HUES64 (cell line): ENCODE measurements at regions not wholly inside any gene's neighbourhood (a gene's known extent, or its start where the extent isn't known, plus 50 kb on each side); places are given as distances from the start of the nearest gene placed in this dataset.
A peak's percentile ranks its signal among the peaks of the same experiment; 100 is the strongest.
"Not testable (repeated sequence)": the region's sequence is repeated elsewhere in the genome, so short reads cannot be mapped to it uniquely, and the experiment has no call there.

Experiments used
- H3K27ac ChIP-seq: 2 replicates; pipeline ENCODE4 v1.7.0; 2013; ENCODE audit warnings: low read depth, low read length, inconsistent platforms
- H3K27me3 ChIP-seq: 2 replicates; pipeline ENCODE4 v1.6.1; 2013; ENCODE audit warnings: mild to moderate bottlenecking, low read length; ENCODE audit not compliant: insufficient read depth
- H3K36me3 ChIP-seq: 2 replicates; pipeline ENCODE4 v1.6.1; 2013; ENCODE audit warnings: mild to moderate bottlenecking, low read length; ENCODE audit not compliant: insufficient read depth
- H3K4me1 ChIP-seq: 2 replicates; pipeline ENCODE4 v1.6.1; 2013; ENCODE audit warnings: mild to moderate bottlenecking, low read length, moderate library complexity; ENCODE audit not compliant: insufficient read depth
- H3K4me3 ChIP-seq: 2 replicates; pipeline ENCODE4 v1.5.1; 2013; ENCODE audit warnings: mild to moderate bottlenecking, low read length, moderate library complexity
- H3K9ac ChIP-seq: 2 replicates; pipeline ENCODE4 v1.6.1; 2013; ENCODE audit warnings: mild to moderate bottlenecking, low read depth, low read length
- H3K9me3 ChIP-seq: 2 replicates; pipeline ENCODE4 v1.6.1; 2013; ENCODE audit warnings: low read depth, low read length; ENCODE audit not compliant: insufficient read depth
- WGBS: fragments of 150-250, 120-280 bp; methylation state at CpG from one replicate; pipeline ENCODE4 v1.1.7; 2013; ENCODE audit warnings: missing lambda C conversion rate; 5-methylcytosine and 5-hydroxymethylcytosine counted together

DNA sequence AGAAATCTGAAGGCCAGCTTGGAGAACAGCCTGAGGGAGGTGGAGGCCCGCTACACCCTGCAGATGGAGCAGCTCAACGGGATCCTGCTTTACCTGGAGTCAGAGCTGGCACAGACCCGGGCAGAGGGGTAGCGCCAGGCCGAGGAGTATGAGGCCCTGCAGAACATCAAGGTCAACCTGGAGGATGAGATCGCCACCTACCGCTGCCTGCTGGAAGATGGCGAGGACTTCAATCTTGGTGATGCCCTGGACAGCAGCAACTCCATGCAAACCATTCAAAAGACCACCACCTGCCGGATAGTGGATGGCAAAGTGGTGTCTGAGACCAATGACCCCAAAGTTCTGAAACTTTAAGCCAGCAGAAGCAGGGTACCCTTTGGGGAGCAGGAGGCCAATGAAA, 318.4 kb downstream of the ZFHX3 start:
- not testable (repeated sequence) for H3K9me3 ChIP-seq, H3K4me1 ChIP-seq, H3K4me3 ChIP-seq, H3K36me3 ChIP-seq, H3K27ac ChIP-seq, H3K27me3 ChIP-seq, H3K9ac ChIP-seq
- 97% methylated on average over 9 of the region's 9 CpGs for WGBS

DNA sequence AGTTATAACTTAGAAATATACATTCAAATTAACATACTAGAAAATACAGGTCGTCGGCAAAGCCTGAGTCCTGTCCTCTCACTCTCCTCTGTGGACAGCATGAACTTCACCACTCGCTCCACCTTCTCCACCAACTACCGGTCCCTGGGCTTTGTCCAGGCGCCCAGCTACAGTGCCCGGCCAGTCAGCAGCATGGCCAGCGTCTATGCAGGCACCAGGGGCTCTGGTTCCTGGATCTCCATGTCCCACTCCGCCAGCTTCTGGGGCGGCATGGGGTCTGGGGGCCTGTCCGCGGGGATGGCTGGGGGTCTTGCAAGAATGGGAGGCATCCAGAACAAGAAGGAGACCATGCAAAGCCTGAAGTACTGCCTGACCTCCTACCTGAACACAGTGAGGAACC, 319.4 kb downstream of the ZFHX3 start:
- WGBS = 96% methylated on average over 11 of the region's 11 CpGs
- Histone ChIP-seq H3K27me3 (no peaks in the 10 kb centered on the region), H3K9ac (no peak overlapping the region), H3K4me3 (no peak overlapping the region), H3K9me3 (no peaks in the 10 kb centered on the region), H3K4me1 (peaks cover 5% of the 10 kb centered on the region), H3K36me3 (no peaks in the 10 kb centered on the region), H3K27ac (no peak overlapping the region)

DNA sequence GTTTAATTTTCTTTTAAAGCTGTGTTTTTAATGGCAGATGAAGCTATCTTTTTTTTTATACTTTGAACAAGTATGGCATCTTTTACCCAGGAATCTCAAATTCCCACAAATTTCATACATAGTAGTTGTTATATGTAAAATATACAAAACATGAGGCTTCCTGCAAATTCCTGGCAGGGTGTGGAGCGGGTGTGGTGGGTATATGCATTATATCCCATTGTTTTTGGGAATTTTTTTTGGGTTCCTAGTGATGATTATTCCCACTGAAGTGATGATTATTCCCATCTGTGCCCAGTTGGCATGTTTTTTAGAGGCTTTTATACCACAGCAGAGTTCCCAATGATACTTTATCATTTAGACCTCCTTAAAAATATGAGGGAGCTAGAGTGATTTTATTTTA, 320.4 kb downstream of the ZFHX3 start:
- 75% methylated on average over 1 of the region's 1 CpG for WGBS
- no peak overlapping the region for H3K9ac ChIP-seq

DNA sequence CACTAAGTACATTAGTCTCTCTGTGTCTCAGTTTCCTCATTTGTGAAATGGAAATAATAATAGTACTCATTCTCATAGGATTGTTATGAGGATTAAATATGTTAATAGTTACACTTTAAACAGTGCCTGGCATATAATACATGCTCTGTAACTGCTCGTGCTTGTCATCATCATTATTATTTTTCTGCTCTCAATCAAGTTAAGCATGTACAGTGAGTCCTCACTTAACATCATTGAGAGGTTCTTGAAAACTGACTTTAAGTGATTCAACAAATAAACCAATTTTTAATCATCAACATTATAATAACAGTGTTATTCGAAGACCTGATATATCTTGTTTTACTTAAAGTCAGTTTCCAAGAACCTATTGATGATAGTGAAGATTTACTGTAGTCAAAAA, 322.3 kb downstream of the ZFHX3 start:
- H3K36me3 ChIP-seq = no peaks in the 10 kb centered on the region
- WGBS = 92% methylated on average over 1 of the region's 2 CpGs
- H3K27ac ChIP-seq = no peak overlapping the region
- no peaks in the 10 kb centered on the region for H3K9me3 ChIP-seq
- no peak overlapping the region for H3K9ac ChIP-seq
- no peak overlapping the region for H3K4me3 ChIP-seq
- H3K4me1 ChIP-seq = peaks cover 28% of the 10 kb centered on the region
- no peaks in the 10 kb centered on the region for H3K27me3 ChIP-seq

More for the DNA sequence above, 320.4 kb downstream of the ZFHX3 start:
- H3K4me1 ChIP-seq = peaks cover 15% of the 10 kb centered on the region
- no peak overlapping the region for H3K27ac ChIP-seq
- H3K36me3 ChIP-seq = no peaks in the 10 kb centered on the region
- no peak overlapping the region for H3K4me3 ChIP-seq
- no peaks in the 10 kb centered on the region for H3K9me3 ChIP-seq
- no peaks in the 10 kb centered on the region for H3K27me3 ChIP-seq

DNA sequence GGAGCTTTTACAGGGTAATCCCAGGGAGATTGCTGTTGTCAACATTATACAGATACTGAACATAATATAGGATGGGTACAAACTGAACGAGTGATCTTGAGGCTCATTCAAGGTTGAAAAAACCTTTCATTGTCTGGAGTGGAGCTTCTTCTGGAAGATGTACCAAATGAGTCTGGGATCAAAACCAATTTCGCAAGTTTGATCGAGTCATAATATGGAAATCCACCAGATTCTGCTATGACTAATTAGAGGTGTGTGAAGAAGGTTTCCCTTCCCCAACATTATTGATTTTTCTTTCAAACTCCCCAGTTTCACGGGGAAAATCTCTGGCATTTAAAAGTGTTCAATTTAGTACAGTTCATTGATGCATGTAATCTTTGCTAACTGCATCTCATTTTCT, 324.1 kb downstream of the ZFHX3 start:
- Histone ChIP-seq H3K27me3 (no peaks in the 10 kb centered on the region), H3K9me3 (no peaks in the 10 kb centered on the region)
- WGBS = 94% methylated on average over 3 of the region's 4 CpGs

DNA sequence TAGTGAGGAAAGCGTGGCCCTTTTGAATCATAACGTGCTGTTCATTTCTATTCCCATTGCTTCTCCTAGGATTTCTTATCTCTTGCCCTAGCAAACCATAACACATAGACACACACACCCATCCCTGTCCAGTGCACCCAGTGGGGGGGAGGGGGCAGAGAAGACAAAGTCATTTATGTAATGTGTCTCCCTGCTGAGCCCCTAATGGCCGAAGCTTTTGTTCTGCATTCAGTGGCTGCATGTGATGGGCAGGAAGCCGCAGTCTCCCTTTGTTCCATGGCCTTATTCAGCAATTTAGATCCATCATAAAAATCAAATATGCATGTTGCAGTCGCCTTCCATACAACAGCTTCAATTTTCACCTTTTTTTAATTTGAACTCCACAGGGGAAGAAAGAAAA, 325.4 kb downstream of the ZFHX3 start:
- WGBS = 17% methylated on average over 5 of the region's 5 CpGs

More for the DNA sequence above, 324.1 kb downstream of the ZFHX3 start:
- no peak overlapping the region for H3K4me3 ChIP-seq
- H3K4me1 ChIP-seq = peaks cover 28% of the 10 kb centered on the region
- no peaks in the 10 kb centered on the region for H3K36me3 ChIP-seq
- H3K9ac ChIP-seq = no peak overlapping the region
- H3K27ac ChIP-seq = no peak overlapping the region

DNA sequence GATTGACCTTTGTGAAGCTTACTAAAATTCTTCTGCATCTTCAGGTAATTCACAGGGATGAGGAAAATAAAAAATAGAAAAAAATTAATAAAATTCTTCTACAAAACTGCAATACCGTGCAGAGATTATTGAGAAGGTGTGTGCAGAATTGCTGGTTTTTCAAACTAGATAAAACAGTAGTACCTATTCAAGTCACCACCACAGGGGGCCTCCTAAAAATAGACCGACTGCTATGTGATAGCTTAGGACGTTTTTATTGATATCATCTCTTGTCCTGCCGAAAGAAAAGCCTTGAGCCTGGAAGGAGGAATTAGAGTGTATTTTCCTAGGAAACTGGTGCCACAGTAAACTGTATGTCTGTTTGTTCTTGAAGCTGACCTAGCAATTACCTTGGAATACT, 325.9 kb downstream of the ZFHX3 start:
- Histone ChIP-seq H3K4me1 (peaks cover 28% of the 10 kb centered on the region), H3K4me3 (no peak overlapping the region), H3K27me3 (no peaks in the 10 kb centered on the region), H3K9me3 (no peaks in the 10 kb centered on the region), H3K27ac (no peak overlapping the region), H3K9ac (no peak overlapping the region), H3K36me3 (no peaks in the 10 kb centered on the region)
- WGBS = 46% methylated on average over 3 of the region's 4 CpGs

More for the DNA sequence above, 325.4 kb downstream of the ZFHX3 start:
- Histone ChIP-seq H3K36me3 (no peaks in the 10 kb centered on the region), H3K27ac (peak overlapping the region; percentile 68), H3K27me3 (no peaks in the 10 kb centered on the region), H3K9me3 (no peaks in the 10 kb centered on the region), H3K4me1 (peaks cover 28% of the 10 kb centered on the region), H3K9ac (peak overlapping the region; percentile 13; the same call in 1 of the 2 replicates), H3K4me3 (peak overlapping the region; percentile 7)

DNA sequence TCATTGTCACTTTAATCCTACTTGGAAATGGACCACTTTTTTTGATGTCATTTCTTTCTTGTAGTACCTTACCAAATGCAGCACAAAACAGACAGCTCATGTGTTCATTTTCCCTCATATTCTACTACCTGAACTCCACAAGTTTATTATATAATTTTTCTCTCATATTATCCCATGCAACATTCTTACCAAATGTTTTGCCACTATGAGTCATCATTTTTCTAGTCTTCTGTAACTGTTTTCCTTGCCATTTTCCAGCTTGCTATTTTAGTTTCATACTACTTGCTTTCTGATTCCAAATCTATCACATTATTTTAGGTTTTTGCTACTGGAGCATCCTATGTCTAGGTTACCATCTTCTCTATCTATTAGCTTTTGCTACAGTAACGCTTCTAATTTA, 332.7 kb downstream of the ZFHX3 start:
- Histone ChIP-seq H3K4me3 (no peak overlapping the region), H3K36me3 (peaks cover 4% of the 10 kb centered on the region; the same call in 1 of the 2 replicates), H3K27ac (no peak overlapping the region), H3K4me1 (no peaks in the 10 kb centered on the region), H3K9ac (no peak overlapping the region), H3K27me3 (no peaks in the 10 kb centered on the region), H3K9me3 (peaks cover 24% of the 10 kb centered on the region)
- WGBS = 100% methylated on average over 1 of the region's 1 CpG

DNA sequence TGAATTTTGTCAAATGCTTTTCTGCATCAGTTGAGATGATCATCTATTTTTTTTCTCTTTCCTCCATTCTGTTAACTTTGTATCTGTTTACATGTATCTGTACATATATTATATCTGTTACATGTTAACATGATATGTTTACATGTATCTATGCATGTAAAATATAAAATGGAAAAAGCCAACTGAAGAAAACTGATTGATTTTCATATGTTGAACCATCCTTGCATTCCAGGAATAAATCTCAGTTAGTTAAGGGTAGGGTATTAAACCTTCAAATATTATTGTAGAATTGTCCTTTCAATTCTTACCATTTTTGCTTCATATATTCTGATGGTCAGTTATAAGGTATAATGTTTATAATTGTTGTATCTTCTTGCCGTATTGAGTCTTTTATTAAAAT, 336.1 kb downstream of the ZFHX3 start:
- WGBS = no CpG with 5 or more reads among the region's 1 CpG
- Histone ChIP-seq H3K27me3 (no peaks in the 10 kb centered on the region), H3K36me3 (peaks cover 6% of the 10 kb centered on the region; the same call in 1 of the 2 replicates), H3K4me3 (no peak overlapping the region), H3K9ac (no peak overlapping the region), H3K9me3 (peaks cover 26% of the 10 kb centered on the region), H3K4me1 (no peaks in the 10 kb centered on the region), H3K27ac (no peak overlapping the region)

DNA sequence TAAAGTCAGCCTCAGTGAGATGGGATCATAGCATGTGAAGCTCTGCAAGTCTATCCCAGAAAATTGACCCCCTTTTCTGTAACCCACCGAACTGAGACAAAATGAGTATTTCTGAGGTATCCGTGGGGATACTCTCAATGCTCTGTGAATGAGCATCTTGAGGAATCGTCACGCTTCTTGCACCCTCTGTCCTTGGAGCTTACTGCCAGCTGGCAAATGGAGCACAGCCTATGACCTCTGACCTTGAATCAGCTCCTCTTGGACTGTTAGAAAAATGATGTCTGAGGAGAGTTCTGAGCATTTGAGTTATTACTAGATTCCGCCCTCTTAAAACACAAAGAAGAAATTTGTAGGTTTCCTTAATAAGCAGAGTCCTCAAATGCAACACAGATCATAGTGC, 342.1 kb downstream of the ZFHX3 start:
- 96% methylated on average over 5 of the region's 5 CpGs for WGBS
- no peak overlapping the region for H3K9ac ChIP-seq
- 0 out of 2 replicates have a peak, but pooled peaks cover 2% of the 10 kb centered on the region for H3K36me3 ChIP-seq
- no peak overlapping the region for H3K27ac ChIP-seq
- H3K9me3 ChIP-seq = peaks cover 6% of the 10 kb centered on the region; the same call in 1 of the 2 replicates
- H3K27me3 ChIP-seq = no peaks in the 10 kb centered on the region
- no peaks in the 10 kb centered on the region for H3K4me1 ChIP-seq
- no peak overlapping the region for H3K4me3 ChIP-seq

DNA sequence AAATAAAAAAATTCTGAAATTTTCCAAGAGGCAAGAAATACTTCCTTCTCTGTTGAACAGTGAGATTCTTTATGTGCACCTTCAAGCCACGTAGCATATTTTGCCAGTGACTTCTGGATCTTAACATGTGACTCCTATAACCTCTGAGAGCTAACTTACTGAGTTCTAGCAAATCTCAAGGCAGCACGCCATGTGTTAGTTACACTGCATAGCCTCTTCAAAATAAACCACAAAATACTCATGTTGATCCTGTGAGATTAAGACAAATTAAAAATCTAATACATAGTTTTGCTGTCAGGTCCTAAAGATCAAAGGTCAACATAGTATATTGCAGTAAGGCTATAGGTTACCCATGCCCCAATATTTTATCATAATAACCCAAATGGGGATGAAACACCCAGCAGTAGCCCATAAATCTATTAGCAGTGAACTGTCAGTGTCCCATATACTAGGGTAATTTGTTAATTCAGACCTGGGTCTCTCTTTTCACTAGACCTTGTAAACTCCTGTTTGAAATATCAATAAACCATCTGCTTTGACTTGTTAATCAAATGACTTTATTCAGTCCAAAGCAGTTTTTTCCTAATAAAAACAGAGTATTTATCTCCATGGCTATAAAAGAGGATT, 343.1 kb downstream of the ZFHX3 start:
- WGBS = 96% methylated on average over 2 of the region's 2 CpGs
- no peak overlapping the region for H3K27ac ChIP-seq
- no peaks in the 10 kb centered on the region for H3K4me1 ChIP-seq
- H3K36me3 ChIP-seq = 0 out of 2 replicates have a peak, but pooled peaks cover 1% of the 10 kb centered on the region
- 0 out of 2 replicates have a peak, but pooled peaks cover 2% of the 10 kb centered on the region for H3K9me3 ChIP-seq
- no peaks in the 10 kb centered on the region for H3K27me3 ChIP-seq
- H3K4me3 ChIP-seq = no peak overlapping the region
- H3K9ac ChIP-seq = no peak overlapping the region

DNA sequence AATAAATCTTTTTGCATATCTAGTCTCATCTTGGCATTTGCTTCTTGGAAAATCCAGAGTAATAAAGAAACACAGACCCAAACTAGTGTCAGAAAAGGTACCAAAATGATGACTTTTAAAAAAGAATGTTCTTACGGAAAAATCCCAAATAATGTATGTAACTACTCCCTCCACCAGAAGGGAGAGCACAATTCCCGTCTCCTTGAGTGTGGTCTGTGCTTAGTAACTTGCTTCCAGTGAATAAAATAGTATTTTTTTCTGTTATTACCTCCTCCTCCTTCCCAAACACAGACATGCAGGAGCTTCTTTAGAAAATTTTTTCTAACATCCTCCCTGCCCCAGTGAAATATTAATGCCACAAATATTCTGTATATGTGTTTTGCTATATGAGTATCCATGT, 358.1 kb downstream of the ZFHX3 start:
- Histone ChIP-seq H3K9me3 (no peaks in the 10 kb centered on the region), H3K27ac (no peak overlapping the region), H3K36me3 (no peaks in the 10 kb centered on the region), H3K4me3 (no peak overlapping the region), H3K27me3 (no peaks in the 10 kb centered on the region), H3K4me1 (no peaks in the 10 kb centered on the region), H3K9ac (no peak overlapping the region)
- no CpG with 5 or more reads among the region's 2 CpGs for WGBS
